OCI-LY1 (cell line): ENCODE measurements at regions not wholly inside any gene's neighbourhood (a gene's known extent, or its start where the extent isn't known, plus 50 kb on each side); places are given as distances from the start of the nearest gene placed in this dataset.
"Not testable (repeated sequence)": the region's sequence is repeated elsewhere in the genome, so short reads cannot be mapped to it uniquely, and the experiment has no call there.

Source experiments
- H2AFZ ChIP-seq: fragments of 200-600 bp; sonication (generic), shearing (Covaris generic); 2 replicates; pipeline ENCODE4 v1.6.0; 2014; ENCODE audit warnings: antibody characterized with exemption, mild to moderate bottlenecking, low read length
- H3F3A ChIP-seq: fragments of 200-600 bp; sonication (generic), shearing (Covaris generic); 2 replicates; pipeline ENCODE4 v1.6.0; 2014; ENCODE audit warnings: mild to moderate bottlenecking, antibody characterized with exemption, low read length, moderate library complexity; ENCODE audit not compliant: insufficient read depth
- H3K27ac ChIP-seq: fragments of 200-600 bp; sonication (generic); 2 replicates; pipeline ENCODE4 v1.5.1; 2014; ENCODE audit warnings: low read length, mixed run types, mild to moderate bottlenecking, low read depth; ENCODE audit not compliant: poor library complexity, severe bottlenecking
- H3K27me3 ChIP-seq: fragments of 200-600 bp; sonication (generic); 2 replicates; pipeline ENCODE4 v1.6.0; 2014; ENCODE audit warnings: antibody characterized with exemption, mild to moderate bottlenecking, low read length, moderate library complexity; ENCODE audit not compliant: insufficient read depth
- H3K36me3 ChIP-seq: fragments of 200-600 bp; sonication (generic); 2 replicates; pipeline ENCODE4 v1.6.1; 2014; ENCODE audit warnings: mild to moderate bottlenecking, antibody characterized with exemption, low read length, moderate library complexity, mixed read lengths; ENCODE audit not compliant: insufficient read depth
- H3K4me1 ChIP-seq: fragments of 200-600 bp; sonication (generic); 2 replicates; pipeline ENCODE4 v1.5.1; 2014; ENCODE audit warnings: mild to moderate bottlenecking, low read length, moderate library complexity; ENCODE audit not compliant: insufficient read depth, severe bottlenecking
- H3K4me2 ChIP-seq: fragments of 200-600 bp; sonication (generic), shearing (Covaris generic); 2 replicates; pipeline ENCODE4 v1.6.1; 2014; ENCODE audit warnings: low read length
- H3K4me3 ChIP-seq: fragments of 200-600 bp; sonication (generic); 2 replicates; pipeline ENCODE4 v1.5.1; 2014; ENCODE audit warnings: low read length, low read depth, mild to moderate bottlenecking, mixed read lengths; ENCODE audit not compliant: poor library complexity, severe bottlenecking
- H3K79me2 ChIP-seq: fragments of 200-600 bp; shearing (Covaris generic); 2 replicates; pipeline ENCODE4 v1.6.1; 2016; ENCODE audit warnings: mixed run types, low read length, mixed read lengths; ENCODE audit not compliant: insufficient read depth
- H3K9ac ChIP-seq: fragments of 200-600 bp; sonication (generic), shearing (Covaris generic); 2 replicates; pipeline ENCODE4 v1.6.1; 2014; ENCODE audit warnings: mild to moderate bottlenecking, low read length, mixed read lengths
- H3K9me2 ChIP-seq: fragments of 200-600 bp; sonication (generic), shearing (Covaris generic); 2 replicates; pipeline ENCODE4 v1.6.1; 2014; ENCODE audit warnings: low read depth, mild to moderate bottlenecking, low read length, mixed read lengths
- H3K9me3 ChIP-seq: fragments of 200-600 bp; shearing (Covaris generic); 2 replicates; pipeline ENCODE4 v1.6.1; 2014; ENCODE audit warnings: low read length, mixed read lengths
- H4K20me1 ChIP-seq: fragments of 200-600 bp; sonication (generic), shearing (Covaris generic); 2 replicates; pipeline ENCODE4 v1.6.0; 2016; ENCODE audit warnings: mild to moderate bottlenecking, low read length; ENCODE audit not compliant: insufficient read depth
- CTCF ChIP-seq: fragments of 200-600 bp; sonication (generic), shearing (Covaris generic); IDR thresholded peaks from 2 replicates; pipeline ENCODE4 v1.5.1; 2017; ENCODE audit warnings: mild to moderate bottlenecking, antibody characterized with exemption, low read length, moderate library complexity, mixed read lengths
- EZH2 ChIP-seq: fragments of 200-600 bp; sonication (generic), shearing (Covaris generic); IDR thresholded peaks from 2 replicates; pipeline ENCODE4 v1.8.0; 2017; ENCODE audit warnings: borderline replicate concordance, mixed run types, mild to moderate bottlenecking, antibody characterized with exemption, low read length, moderate library complexity, mixed read lengths

- H3K36me3 ChIP-seq: no peaks in the 10 kb centered on the region
- no peaks in the 10 kb centered on the region for H3K79me2 ChIP-seq
- H3K4me2 ChIP-seq: no peak overlapping the region
- TF ChIP-seq CTCF: no peak
- TF ChIP-seq EZH2: no peak
- H3K4me3 ChIP-seq: no peak overlapping the region
- H3K27me3 ChIP-seq: no peaks in the 10 kb centered on the region
- no peaks in the 10 kb centered on the region for H3K4me1 ChIP-seq
- no peaks in the 10 kb centered on the region for H3K9me3 ChIP-seq
- H3K9me2 ChIP-seq: no peaks in the 10 kb centered on the region
- no peak overlapping the region for H3K9ac ChIP-seq
- H3K27ac ChIP-seq: no peak overlapping the region
- no peaks in the 10 kb centered on the region for H3F3A ChIP-seq
- H2AFZ ChIP-seq: no peak overlapping the region
- H4K20me1 ChIP-seq: no peaks in the 10 kb centered on the region
Measured at GRCh38 chr11:38598418-38598817, 2000.4 kb upstream of the RAG2 start.

DNA sequence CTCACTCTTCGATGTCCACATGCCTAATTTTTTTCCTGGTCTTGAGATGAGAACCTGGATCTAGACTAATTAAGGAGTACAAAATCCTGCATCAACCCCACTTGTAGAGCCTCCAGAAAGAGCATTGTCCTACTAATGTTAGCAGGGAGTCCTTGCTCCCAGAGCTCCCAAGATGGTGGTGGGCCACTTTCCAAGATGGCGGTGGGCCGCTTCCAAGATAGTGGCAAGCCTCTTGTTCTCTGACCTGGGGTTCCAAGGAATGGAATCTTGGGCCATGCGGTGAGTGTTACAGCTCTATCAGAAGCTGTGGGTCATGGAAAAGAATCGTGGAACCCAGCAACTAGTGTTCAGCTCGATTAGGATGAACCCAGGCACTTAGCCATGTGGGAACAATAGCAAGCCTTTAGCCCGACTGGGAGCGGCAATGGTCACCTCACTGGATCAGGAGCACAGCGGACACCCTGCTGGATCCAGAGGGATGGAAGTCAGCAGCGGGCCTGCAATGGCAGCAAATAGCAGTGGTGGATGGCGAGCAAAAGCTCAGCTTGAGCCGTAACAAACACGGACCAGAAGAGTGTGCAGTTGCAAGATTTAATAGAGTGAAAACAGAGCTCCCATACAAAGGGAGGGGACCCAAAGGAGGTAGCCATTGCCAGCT, 1997.5 kb upstream of the RAG2 start:
- not testable (repeated sequence) for H3K4me2 ChIP-seq, H3K9me2 ChIP-seq, H3K27me3 ChIP-seq, H3K4me3 ChIP-seq, H3K79me2 ChIP-seq, H3K36me3 ChIP-seq, H3K27ac ChIP-seq, H3K9ac ChIP-seq, H3K9me3 ChIP-seq, H3K4me1 ChIP-seq, H4K20me1 ChIP-seq, H2AFZ ChIP-seq, H3F3A ChIP-seq

- no peaks in the 10 kb centered on the region for H3K9me3 ChIP-seq
- no peaks in the 10 kb centered on the region for H3K36me3 ChIP-seq
- no peak overlapping the region for H2AFZ ChIP-seq
- no peaks in the 10 kb centered on the region for H3K79me2 ChIP-seq
- H3K27me3 ChIP-seq: no peaks in the 10 kb centered on the region
- no peaks in the 10 kb centered on the region for H3K9me2 ChIP-seq
- H3F3A ChIP-seq: no peaks in the 10 kb centered on the region
- no peaks in the 10 kb centered on the region for H4K20me1 ChIP-seq
- H3K4me2 ChIP-seq: no peak overlapping the region
- TF ChIP-seq CTCF (no peak), EZH2 (no peak)
- H3K4me3 ChIP-seq: no peak overlapping the region
- H3K27ac ChIP-seq: no peak overlapping the region
- H3K4me1 ChIP-seq: no peaks in the 10 kb centered on the region
- H3K9ac ChIP-seq: no peak overlapping the region
Measured at GRCh38 chr11:38594895-38595294, 1996.9 kb upstream of the RAG2 start.

DNA sequence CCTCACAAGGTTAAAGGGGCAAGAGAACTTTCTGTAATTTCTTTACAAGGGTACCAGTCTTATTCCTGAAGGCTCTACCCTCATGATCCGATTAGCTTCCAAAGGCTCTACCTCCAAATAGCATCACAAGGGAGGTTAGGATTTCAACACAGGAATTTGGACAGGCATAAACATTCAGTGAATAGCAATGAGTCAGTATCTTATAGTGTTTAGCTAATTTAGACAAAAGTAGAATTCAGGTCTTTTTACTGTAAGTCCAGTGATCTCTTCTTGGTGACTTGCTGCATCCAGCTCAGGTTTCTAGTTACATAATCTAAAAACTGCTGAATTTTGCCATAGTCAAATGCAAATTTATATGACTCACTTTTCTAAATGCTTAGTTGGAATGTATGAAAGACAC, 1995.6 kb upstream of the RAG2 start:
- Histone ChIP-seq H3K4me1 (no peaks in the 10 kb centered on the region), H3K9me2 (no peaks in the 10 kb centered on the region), H3K9ac (no peak overlapping the region), H3K27me3 (no peaks in the 10 kb centered on the region), H3F3A (no peaks in the 10 kb centered on the region), H3K36me3 (no peaks in the 10 kb centered on the region), H3K79me2 (no peaks in the 10 kb centered on the region), H2AFZ (no peak overlapping the region), H3K4me2 (no peak overlapping the region), H3K9me3 (no peaks in the 10 kb centered on the region), H3K4me3 (no peak overlapping the region), H3K27ac (no peak overlapping the region), H4K20me1 (no peaks in the 10 kb centered on the region)
- TF ChIP-seq CTCF (no peak), EZH2 (no peak)
